ENCODE measurements at regions not wholly inside any gene's neighbourhood (a gene's known extent, or its start where the extent isn't known, plus 50 kb on each side); places are given as distances from the start of the nearest gene placed in this dataset.

GRCh38 chr10:21280037-21280436, 245.4 kb downstream of the SKIDA1 start:
- no peak for DNase-seq (ENCODE audit: low spot score)
- Histone ChIP-seq H3K4me1 (no peaks in the 10 kb centered on the region), H3K4me3 (no peak overlapping the region), H3K27me3 (no peaks in the 10 kb centered on the region), H3K9me3 (peaks cover 0 to 2% of the 10 kb centered on the region in 2 donors), H3K36me3 (no peaks in the 10 kb centered on the region), H3K27ac (no peak overlapping the region)
- no peak for TF ChIP-seq CTCF (IDR thresholded peaks at IDR 0.05)

- no peaks in the 10 kb centered on the region for H3K4me1 ChIP-seq
- no peak overlapping the region for H3K4me3 ChIP-seq
- no peak overlapping the region for H3K27ac ChIP-seq
These were observed 246.3 kb downstream of the SKIDA1 start for GRCh38 chr10:21279217-21279575.

GRCh38 chr10:21278491-21279216, 246.8 kb downstream of the SKIDA1 start:
- peak; percentile 98 for DNase-seq (ENCODE audit: low spot score)
- no peak overlapping the region for H3K27ac ChIP-seq
- H3K36me3 ChIP-seq: no peaks in the 10 kb centered on the region
- H3K9me3 ChIP-seq: peaks cover 0 to 6% of the 10 kb centered on the region in 2 donors
- no peaks in the 10 kb centered on the region for H3K4me1 ChIP-seq
- H3K27me3 ChIP-seq: no peaks in the 10 kb centered on the region
- TF ChIP-seq CTCF (IDR thresholded peaks at IDR 0.05): peak; percentile 70 to 90
- no peak overlapping the region for H3K4me3 ChIP-seq

More at GRCh38 chr10:21279217-21279575, 246.3 kb downstream of the SKIDA1 start:
- H3K36me3 ChIP-seq: no peaks in the 10 kb centered on the region
- no peak for TF ChIP-seq CTCF (IDR thresholded peaks at IDR 0.05)
- peaks cover 0 to 6% of the 10 kb centered on the region in 2 donors for H3K9me3 ChIP-seq
- no peak for DNase-seq (ENCODE audit: low spot score)
- H3K27me3 ChIP-seq: no peaks in the 10 kb centered on the region

- Histone ChIP-seq H3K9me3 (peaks cover 0 to 6% of the 10 kb centered on the region in 2 donors), H3K27ac (no peak overlapping the region), H3K4me1 (no peaks in the 10 kb centered on the region), H3K27me3 (no peaks in the 10 kb centered on the region), H3K4me3 (no peak overlapping the region), H3K36me3 (no peaks in the 10 kb centered on the region)
- no peak for DNase-seq (ENCODE audit: low spot score)
- TF ChIP-seq CTCF (IDR thresholded peaks at IDR 0.05): no peak
These were observed 252.0 kb downstream of the SKIDA1 start for GRCh38 chr10:21273400-21273968.

- Histone ChIP-seq H3K27me3 (no peaks in the 10 kb centered on the region), H3K4me1 (no peaks in the 10 kb centered on the region), H3K27ac (no peak overlapping the region), H3K9me3 (peaks cover 0 to 6% of the 10 kb centered on the region in 2 donors), H3K4me3 (no peak overlapping the region), H3K36me3 (no peaks in the 10 kb centered on the region)
- TF ChIP-seq CTCF (IDR thresholded peaks at IDR 0.05): no peak
- no peak for DNase-seq (ENCODE audit: low spot score)
These were observed 252.7 kb downstream of the SKIDA1 start for GRCh38 chr10:21272643-21273399.

Data from right atrium auricular region (tissue), 2 donors.